Muscle of leg (tissue), 3 donors: ENCODE measurements at regions not wholly inside any gene's neighbourhood (a gene's known extent, or its start where the extent isn't known, plus 50 kb on each side); places are given as distances from the start of the nearest gene placed in this dataset.
"Not testable (repeated sequence)": the region's sequence is repeated elsewhere in the genome, so short reads cannot be mapped to it uniquely, and the experiment has no call there.

Source experiments
- DNase-seq: peaks from one replicate; pipeline ENCODE4 v3.0.0; 2013
- H3K27ac ChIP-seq: one replicate; pipeline ENCODE4 v1.5.1; 2013; ENCODE audit warnings: mild to moderate bottlenecking, low read length, control low read depth
- H3K27me3 ChIP-seq: one replicate; pipeline ENCODE4 v1.6.1; 2013; ENCODE audit warnings: low read length; ENCODE audit not compliant: control insufficient read depth, insufficient read depth
- H3K36me3 ChIP-seq: one replicate; pipeline ENCODE4 v1.6.1; 2013; ENCODE audit warnings: low read length; ENCODE audit not compliant: control insufficient read depth, insufficient read depth
- H3K4me1 ChIP-seq: one replicate; pipeline ENCODE4 v1.6.1; 2013; ENCODE audit warnings: low read length; ENCODE audit not compliant: control insufficient read depth, insufficient read depth
- H3K4me3 ChIP-seq: one replicate; pipeline ENCODE4 v1.5.1; 2013; ENCODE audit warnings: low read length, control low read depth
- H3K9me3 ChIP-seq: replicated peaks from 2 replicates; pipeline ENCODE4 v1.6.1; 2013; ENCODE audit warnings: low read depth, low read length; ENCODE audit not compliant: control insufficient read depth
- WGBS: methylation state at CpG from one replicate; pipeline ENCODE4 v1.1.5; 2013; ENCODE audit warnings: missing lambda C conversion rate; ENCODE audit not compliant: insufficient coverage; 5-methylcytosine and 5-hydroxymethylcytosine counted together

GRCh38 chrX:87924619-87925018, 407.0 kb downstream of the KLHL4 start:
- peaks cover 3% of the 10 kb centered on the region for H3K27me3 ChIP-seq
- no peaks in the 10 kb centered on the region for H3K4me1 ChIP-seq
- DNase-seq, result peak; percentile 5
- peaks cover 2% of the 10 kb centered on the region for H3K9me3 ChIP-seq
- H3K36me3 ChIP-seq, result no peaks in the 10 kb centered on the region
- H3K4me3 ChIP-seq, result no peak overlapping the region
- H3K27ac ChIP-seq, result no peak overlapping the region
- no CpG with 5 or more reads among the region's 3 CpGs for WGBS

DNA sequence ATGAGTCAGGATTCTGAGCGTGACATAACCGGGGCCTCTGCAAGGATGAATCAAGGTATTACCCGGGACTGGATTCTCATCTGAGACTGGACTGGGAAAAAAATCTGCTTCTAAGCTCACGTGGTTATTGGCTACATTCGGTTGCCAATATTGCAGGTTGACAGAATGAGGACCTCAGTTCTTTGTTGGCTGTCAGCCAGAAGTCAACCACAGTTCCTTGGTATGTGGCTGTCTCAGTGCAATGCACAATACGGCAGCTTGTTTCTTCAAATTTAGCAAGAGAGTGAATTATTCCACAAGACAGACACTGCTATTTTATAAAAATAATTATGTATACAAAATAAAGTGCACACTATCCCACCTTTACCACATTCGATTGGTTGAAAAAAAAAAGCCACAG, 424.2 kb downstream of the KLHL4 start:
- H3K27me3 ChIP-seq, result no peaks in the 10 kb centered on the region
- WGBS, result 72% methylated on average over 5 of the region's 7 CpGs
- H3K4me1 ChIP-seq, result no peaks in the 10 kb centered on the region
- H3K4me3 ChIP-seq, result no peak overlapping the region
- peak; percentile 4 for DNase-seq
- no peaks in the 10 kb centered on the region for H3K9me3 ChIP-seq
- no peak overlapping the region for H3K27ac ChIP-seq
- H3K36me3 ChIP-seq, result no peaks in the 10 kb centered on the region

GRCh38 chrX:87961471-87961870, 443.9 kb downstream of the KLHL4 start:
- DNase-seq, result peak; percentile 2
- Histone ChIP-seq H3K4me3 (no peak overlapping the region), H3K36me3 (no peaks in the 10 kb centered on the region), H3K9me3 (no peaks in the 10 kb centered on the region), H3K27ac (no peak overlapping the region), H3K27me3 (peaks cover 5% of the 10 kb centered on the region), H3K4me1 (no peaks in the 10 kb centered on the region)
- WGBS, result 80% methylated on average over 2 of the region's 4 CpGs

DNA sequence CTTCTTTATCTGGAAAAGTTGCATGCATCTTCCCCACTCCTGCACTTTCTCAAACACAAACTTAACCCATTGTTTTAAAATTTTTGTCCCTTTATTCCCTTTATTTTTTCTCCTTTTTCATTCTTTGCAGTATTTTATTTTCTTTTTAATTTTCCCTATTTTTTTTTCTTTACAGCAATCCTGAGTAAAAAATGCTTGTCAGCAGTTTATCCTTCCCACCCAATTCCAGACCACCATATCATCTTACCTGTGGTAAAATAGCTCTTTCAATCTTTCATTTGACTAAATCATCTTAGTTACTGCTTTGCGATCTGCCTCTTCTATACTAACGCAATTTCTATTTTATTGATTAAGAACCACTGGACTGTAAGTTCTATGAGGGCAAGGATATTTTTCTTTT, 450.5 kb downstream of the KLHL4 start:
- WGBS, result no CpG with 5 or more reads among the region's 2 CpGs
- no peak overlapping the region for H3K4me3 ChIP-seq

DNA sequence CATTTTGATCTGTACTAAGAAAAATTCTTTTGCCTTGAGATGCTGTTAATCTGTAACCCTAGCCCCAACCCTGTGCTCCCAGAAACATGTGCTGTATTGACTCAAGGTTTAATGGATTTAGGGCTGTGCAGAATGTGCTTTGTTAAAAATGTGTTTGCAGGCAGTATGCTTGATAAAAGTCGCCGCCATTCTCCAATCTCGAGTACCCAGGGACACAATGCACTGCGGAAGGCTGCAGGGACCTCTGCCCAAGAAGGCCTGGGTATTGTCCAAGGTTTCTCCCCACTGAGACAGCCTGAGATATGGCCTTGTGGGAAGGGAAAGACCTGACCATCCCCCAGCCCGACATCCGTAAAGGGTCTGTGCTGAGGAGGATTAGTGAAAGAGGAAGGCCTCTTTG, 454.5 kb downstream of the KLHL4 start:
- H3K27ac ChIP-seq, H3K4me3 ChIP-seq, H3K27me3 ChIP-seq, H3K36me3 ChIP-seq, H3K4me1 ChIP-seq, DNase-seq, H3K9me3 ChIP-seq: not testable (repeated sequence)
- WGBS, result 95% methylated on average over 4 of the region's 6 CpGs

More for the DNA sequence above, 450.5 kb downstream of the KLHL4 start:
- DNase-seq, result no peak
- Histone ChIP-seq H3K27ac (no peak overlapping the region), H3K36me3 (no peaks in the 10 kb centered on the region), H3K9me3 (no peaks in the 10 kb centered on the region), H3K4me1 (no peaks in the 10 kb centered on the region), H3K27me3 (no peaks in the 10 kb centered on the region)

DNA sequence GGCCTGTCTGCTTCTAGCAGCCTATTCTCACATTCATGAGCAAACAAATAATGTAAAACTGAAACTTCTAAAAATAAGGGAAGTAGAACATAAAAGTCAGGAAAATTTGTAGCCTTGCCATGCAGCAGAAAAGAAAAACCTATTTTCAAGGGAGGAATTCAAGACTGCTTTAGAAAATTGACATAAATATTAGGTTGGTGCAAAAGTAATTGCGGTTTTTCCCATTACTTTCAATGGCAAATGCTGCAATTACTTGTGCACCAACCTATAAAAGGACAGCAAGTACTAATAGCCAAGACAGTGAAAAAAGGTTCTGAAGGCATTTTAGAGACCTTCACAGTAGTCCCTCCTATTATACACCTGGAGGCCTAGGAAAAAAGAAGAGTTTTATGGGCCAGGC, 457.8 kb downstream of the KLHL4 start:
- Histone ChIP-seq H3K27ac (no peak overlapping the region), H3K9me3 (peaks cover 5% of the 10 kb centered on the region), H3K36me3 (no peaks in the 10 kb centered on the region), H3K27me3 (peaks cover 3% of the 10 kb centered on the region), H3K4me1 (no peaks in the 10 kb centered on the region), H3K4me3 (no peak overlapping the region)
- no peak for DNase-seq
- WGBS, result no CpG with 5 or more reads among the region's 1 CpG

GRCh38 chrX:88007873-88008272, 490.3 kb downstream of the KLHL4 start:
- no CpG with 5 or more reads among the region's 3 CpGs for WGBS
- not testable (repeated sequence) for DNase-seq, H3K9me3 ChIP-seq, H3K27me3 ChIP-seq, H3K27ac ChIP-seq, H3K4me1 ChIP-seq, H3K36me3 ChIP-seq, H3K4me3 ChIP-seq

DNA sequence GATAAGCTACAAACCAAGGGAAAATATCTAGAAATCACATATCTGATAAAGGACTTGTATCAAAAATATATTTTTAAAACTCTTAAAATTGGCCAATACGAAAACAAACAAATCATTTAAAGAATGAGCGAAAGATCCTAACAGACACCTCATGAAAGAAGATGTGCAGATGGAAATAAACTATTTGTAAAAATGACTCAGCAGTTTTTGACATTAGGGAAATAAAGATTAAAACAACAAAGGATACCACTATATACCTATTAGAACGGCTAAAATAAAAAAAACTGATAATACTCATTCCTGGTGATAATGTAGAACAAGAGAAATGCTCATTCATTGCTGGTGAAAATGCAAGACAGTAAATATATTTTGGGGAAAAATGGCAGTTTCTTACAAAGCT, 506.4 kb downstream of the KLHL4 start:
- Histone ChIP-seq H3K4me3 (no peak overlapping the region), H3K27me3 (no peaks in the 10 kb centered on the region), H3K9me3 (no peaks in the 10 kb centered on the region), H3K36me3 (no peaks in the 10 kb centered on the region), H3K4me1 (no peaks in the 10 kb centered on the region), H3K27ac (no peak overlapping the region)
- DNase-seq, result no peak
- no CpG with 5 or more reads among the region's 3 CpGs for WGBS

- Histone ChIP-seq H3K4me1 (no peaks in the 10 kb centered on the region), H3K27ac (no peak overlapping the region), H3K36me3 (no peaks in the 10 kb centered on the region), H3K4me3 (no peak overlapping the region), H3K9me3 (no peaks in the 10 kb centered on the region), H3K27me3 (no peaks in the 10 kb centered on the region)
- no CpG with 5 or more reads among the region's 2 CpGs for WGBS
- DNase-seq, result no peak
Observed at GRCh38 chrX:88072339-88073030, 554.9 kb downstream of the KLHL4 start.

- Histone ChIP-seq H3K27ac (no peak overlapping the region), H3K27me3 (peaks cover 2% of the 10 kb centered on the region), H3K9me3 (no peaks in the 10 kb centered on the region), H3K36me3 (no peaks in the 10 kb centered on the region), H3K4me3 (no peak overlapping the region), H3K4me1 (no peaks in the 10 kb centered on the region)
- no peak for DNase-seq
- WGBS, result no CpG with 5 or more reads among the region's 2 CpGs
Observed at GRCh38 chrX:88101968-88102367, 584.4 kb downstream of the KLHL4 start.

GRCh38 chrX:88135735-88136134, 611.3 kb upstream of the CPXCR1 start:
- no peaks in the 10 kb centered on the region for H3K9me3 ChIP-seq
- no CpG with 5 or more reads among the region's 3 CpGs for WGBS
- H3K4me1 ChIP-seq, result no peaks in the 10 kb centered on the region
- H3K27me3 ChIP-seq, result peaks cover 2% of the 10 kb centered on the region
- DNase-seq, result no peak
- H3K36me3 ChIP-seq, result no peaks in the 10 kb centered on the region
- H3K27ac ChIP-seq, result no peak overlapping the region
- no peak overlapping the region for H3K4me3 ChIP-seq
